GM12878 (cell line): ENCODE measurements at regions not wholly inside any gene's neighbourhood (a gene's known extent, or its start where the extent isn't known, plus 50 kb on each side); places are given as distances from the start of the nearest gene placed in this dataset.

Experiments used
- ATAC-seq: fragments of 200-7000 bp; cut with Tn5 transposase; 3 replicates; pipeline ENCODE4 v1.9.1; 2020; ENCODE audit warnings: mild to moderate bottlenecking, moderate library complexity
- BruUV-seq: library from RNA; stranded (reverse); fragments of 400-500 nt; replicated peaks from 2 replicates; lab custom pipeline; 2021; lab: Mats Ljungman, UMichigan
- CTCF ChIA-PET: fragments of 300-600 bp; sonication (Branson Sonifier 250); formaldehyde crosslinking; extraction: SDS; loops from one replicate; lab custom pipeline; 2021; ENCODE audit warnings: inconsistent platforms; lab: Yijun Ruan, JAX
- POLR2A ChIA-PET: fragments of 350-600 bp; formaldehyde crosslinking; extraction: SDS; loops from one replicate; lab custom pipeline; 2021; ENCODE audit warnings: inconsistent platforms; lab: Charles Lee
- RAD21 ChIA-PET: fragments of 300-600 bp; sonication (Branson Sonifier 250); formaldehyde crosslinking; loops from one replicate; lab custom pipeline; 2023; ENCODE audit warnings: antibody characterized with exemption; ENCODE audit not compliant: unreplicated experiment; lab: Charles Lee
- SMC1A ChIA-PET: fragments of 300-600 bp; sonication (Branson Sonifier 250); formaldehyde crosslinking; loops from one replicate; lab custom pipeline; 2023; ENCODE audit not compliant: unreplicated experiment, uncharacterized antibody; lab: Charles Lee
- DNase-seq: peaks from one replicate; pipeline ENCODE4 v3.0.0-alpha.2; 2011; ENCODE audit warnings: low read depth, low spot score
- FAIRE-seq: peaks from 3 replicates; lab custom pipeline; 2011; peaks lifted over from hg19 to GRCh38; lab: Jason Lieb, UNC
- H2AFZ ChIP-seq: 2 replicates; pipeline ENCODE4 v1.6.0; 2011; ENCODE audit warnings: low read depth, low read length, control low read depth; ENCODE audit not compliant: control insufficient read depth
- H3K27ac ChIP-seq: 2 replicates; pipeline ENCODE4 v1.5.1; 2011; ENCODE audit warnings: control low read depth; ENCODE audit not compliant: control insufficient read depth, insufficient read depth
- H3K27me3 ChIP-seq, 2 experiments: replicated peaks in 1 of 2; 2 replicates each; pipeline versions ENCODE4 v1.6.0 to v1.6.1; 2011; ENCODE audit warnings: low read length in 1 of 2; ENCODE audit not compliant: control insufficient read depth in 2 of 2, insufficient read depth in 2 of 2
- H3K36me3 ChIP-seq, 2 experiments: 2 replicates each; pipeline ENCODE4 v1.5.1; 2011; ENCODE audit warnings: low read length in 1 of 2; ENCODE audit not compliant: control insufficient read depth in 2 of 2, insufficient read depth in 2 of 2
- H3K4me1 ChIP-seq: 2 replicates; pipeline ENCODE4 v1.6.1; 2011; ENCODE audit warnings: mild to moderate bottlenecking, low read length, moderate library complexity, mixed read lengths; ENCODE audit not compliant: control insufficient read depth, insufficient read depth
- H3K4me2 ChIP-seq: 2 replicates; pipeline ENCODE4 v1.6.0; 2011; ENCODE audit warnings: control low read depth; ENCODE audit not compliant: control insufficient read depth, insufficient read depth
- H3K4me3 ChIP-seq: fragments of 200-600 bp; sonication (generic); 2 replicates; pipeline ENCODE4 v1.5.1; 2016
- H3K79me2 ChIP-seq: 2 replicates; pipeline ENCODE4 v1.6.0; 2011; ENCODE audit warnings: low read length; ENCODE audit not compliant: control insufficient read depth, insufficient read depth
- H3K9ac ChIP-seq: 2 replicates; pipeline ENCODE4 v1.8.0; 2011; ENCODE audit warnings: low read length, control low read depth, mixed read lengths; ENCODE audit not compliant: control insufficient read depth, insufficient read depth
- H3K9me3 ChIP-seq: replicated peaks from 3 replicates; pipeline ENCODE4 v1.5.1; 2011; ENCODE audit warnings: mild to moderate bottlenecking, low read length; ENCODE audit not compliant: control insufficient read depth, insufficient read depth
- H4K20me1 ChIP-seq: 2 replicates; pipeline ENCODE4 v1.6.0; 2011; ENCODE audit not compliant: control insufficient read depth, insufficient read depth
- BCL11A ChIP-seq: IDR thresholded peaks from 2 replicates; pipeline ENCODE4 v1.6.1; 2011; ENCODE audit warnings: low read depth, low read length
- E4F1 ChIP-seq: fragments of 450-650 bp; IDR thresholded peaks from 2 replicates; pipeline ENCODE4 v1.6.1; 2018; ENCODE audit warnings: borderline replicate concordance, mild to moderate bottlenecking; ENCODE audit not compliant: partially characterized antibody
- EGR1 ChIP-seq, 2 experiments: IDR thresholded peaks; 1 replicate in 1 of 2; 2 replicates in 1 of 2; pipeline ENCODE4 v1.6.1; 2011 to 2012; ENCODE audit warnings: low read depth in 2 of 2, low read length in 2 of 2, borderline replicate concordance in 1 of 2, mild to moderate bottlenecking in 1 of 2, moderate library complexity in 1 of 2
- GABPA ChIP-seq: IDR thresholded peaks from 2 replicates; pipeline ENCODE4 v1.6.1; 2014; ENCODE audit warnings: antibody characterized with exemption, low read depth, mild to moderate bottlenecking, inconsistent platforms
- MEF2A ChIP-seq: IDR thresholded peaks from 2 replicates; pipeline ENCODE4 v1.6.1; 2011; ENCODE audit warnings: low read depth, mild to moderate bottlenecking, low read length, moderate library complexity; ENCODE audit not compliant: insufficient read depth
- PKNOX1 ChIP-seq: fragments of 450-650 bp; IDR thresholded peaks from 2 replicates; pipeline ENCODE4 v1.6.1; 2016; ENCODE audit warnings: mild to moderate bottlenecking
- RBBP5 ChIP-seq: fragments of 200-600 bp; sonication (generic); conservative IDR thresholded peaks from 2 replicates; pipeline ENCODE4 v1.6.1; 2016
- SKIL ChIP-seq: fragments of 450-650 bp; IDR thresholded peaks from 2 replicates; pipeline ENCODE4 v1.6.1; 2017; ENCODE audit warnings: mild to moderate bottlenecking, low read depth, inconsistent platforms; ENCODE audit not compliant: poor library complexity, severe bottlenecking
- SP1 ChIP-seq: IDR thresholded peaks from one replicate; pipeline ENCODE4 v1.6.1; 2011; ENCODE audit warnings: low read depth, low read length
- SREBF1 ChIP-seq: IDR thresholded peaks from 2 replicates; pipeline ENCODE4 v1.6.1; 2012; ENCODE audit warnings: mild to moderate bottlenecking, low read length
- SUPT20H ChIP-seq: IDR thresholded peaks from 2 replicates; pipeline ENCODE4 v1.6.1; 2011; ENCODE audit warnings: low read depth, mild to moderate bottlenecking, low read length, moderate library complexity, borderline replicate concordance; ENCODE audit not compliant: control insufficient read depth
- ZNF274 ChIP-seq: IDR thresholded peaks from one replicate; pipeline ENCODE4 v1.8.0; 2011; ENCODE audit not compliant: insufficient read length, insufficient read depth
- WGBS: methylation state at CpG from one replicate; pipeline ENCODE4 v1.1.6; 2016; ENCODE audit warnings: low lambda C conversion rate; ENCODE audit not compliant: insufficient replicate concordance, insufficient coverage; ENCODE audit errors: missing lambda C conversion rate; 5-methylcytosine and 5-hydroxymethylcytosine counted together
- in situ Hi-C: fragments of 300-500 bp; cut with MboI; formaldehyde crosslinking; loops from 9 replicates; pipeline ENCODE4 v1.14.3; 2018; ENCODE audit warnings: mixed read lengths
- intact Hi-C: fragments of 100-400 bp; cut with micrococcal nuclease; formaldehyde crosslinking; loops from one replicate; pipeline ENCODE4 v1.14.2; 2022; ENCODE audit not compliant: unreplicated experiment
- TF ChIP-seq, protein P1 (sequence below): fragments of 450-650 bp; IDR thresholded peaks from 2 replicates; pipeline ENCODE4 v1.6.1; 2017; ENCODE audit warnings: borderline replicate concordance
- TF ChIP-seq, protein P2 (sequence below): IDR thresholded peaks from 2 replicates; pipeline ENCODE4 v1.6.1; 2011; ENCODE audit warnings: low read depth, mild to moderate bottlenecking, low read length, moderate library complexity, borderline replicate concordance; ENCODE audit errors: extremely low read depth

DNA sequence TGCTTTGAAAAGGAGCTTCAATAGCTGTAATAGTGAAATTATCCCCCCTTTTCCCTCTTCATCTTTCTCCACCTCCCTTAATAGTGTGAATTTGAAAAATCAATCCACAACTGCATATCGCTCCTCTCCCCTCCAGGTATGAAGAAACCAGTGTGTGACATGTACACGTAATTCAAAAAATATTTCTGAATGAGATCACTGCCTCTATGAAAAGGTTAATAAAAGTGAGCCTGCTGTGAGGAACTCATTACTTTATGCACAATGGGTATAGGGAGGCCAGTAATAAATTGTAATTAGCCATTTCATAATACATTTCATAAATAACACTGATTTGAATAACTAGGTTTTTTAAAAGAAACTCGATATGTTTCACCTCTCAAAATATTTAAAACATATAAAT lies 209.0 kb upstream of the KYNU start:
- no peak overlapping the region for H3K4me2 ChIP-seq
- H3K9me3 ChIP-seq: no peaks in the 10 kb centered on the region
- 26% methylated on average over 3 of the region's 3 CpGs for WGBS
- H3K27ac ChIP-seq: no peak overlapping the region
- ChIA-PET RAD21 (no interaction called here), CTCF (interaction anchor here (0.7 kb wide), 1 partner anchor 38 kb away, joined by 3 read pairs; no protein-coding TSS in a partner anchor), SMC1A (no interaction called here), POLR2A (no interaction called here)
- no peak overlapping the region for H2AFZ ChIP-seq
- H3K79me2 ChIP-seq: no peaks in the 10 kb centered on the region
- H3K4me1 ChIP-seq: no peaks in the 10 kb centered on the region
- no peaks in the 10 kb centered on the region for H3K27me3 ChIP-seq
- no TSS peak for BruUV-seq
- no peak overlapping the region for H3K9ac ChIP-seq
- ATAC-seq: no peak
- no peak overlapping the region for H3K4me3 ChIP-seq
- in situ Hi-C loops (no loop called here), intact Hi-C loops (no loop called here)
- DNase-seq: no peak
- FAIRE-seq: no peak
- no peaks in the 10 kb centered on the region for H3K36me3 ChIP-seq
- TF ChIP-seq SREBF1 (no peak), E4F1 (no peak), PKNOX1 (no peak), ZNF274 (no peak), SKIL (no peak), SUPT20H (no peak), MEF2A (no peak), EGR1 (IDR thresholded peaks at IDR 0.05; ENCODE audit: borderline replicate concordance in 1 of 2, low read depth in 2 of 2, low read length in 2 of 2) (no peak), GABPA (no peak), RBBP5 (no peak), SP1 (no peak), BCL11A (no peak)
- TF ChIP-seq, protein P1, sequence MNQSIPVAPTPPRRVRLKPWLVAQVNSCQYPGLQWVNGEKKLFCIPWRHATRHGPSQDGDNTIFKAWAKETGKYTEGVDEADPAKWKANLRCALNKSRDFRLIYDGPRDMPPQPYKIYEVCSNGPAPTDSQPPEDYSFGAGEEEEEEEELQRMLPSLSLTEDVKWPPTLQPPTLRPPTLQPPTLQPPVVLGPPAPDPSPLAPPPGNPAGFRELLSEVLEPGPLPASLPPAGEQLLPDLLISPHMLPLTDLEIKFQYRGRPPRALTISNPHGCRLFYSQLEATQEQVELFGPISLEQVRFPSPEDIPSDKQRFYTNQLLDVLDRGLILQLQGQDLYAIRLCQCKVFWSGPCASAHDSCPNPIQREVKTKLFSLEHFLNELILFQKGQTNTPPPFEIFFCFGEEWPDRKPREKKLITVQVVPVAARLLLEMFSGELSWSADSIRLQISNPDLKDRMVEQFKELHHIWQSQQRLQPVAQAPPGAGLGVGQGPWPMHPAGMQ: no peak
- TF ChIP-seq, protein P2, sequence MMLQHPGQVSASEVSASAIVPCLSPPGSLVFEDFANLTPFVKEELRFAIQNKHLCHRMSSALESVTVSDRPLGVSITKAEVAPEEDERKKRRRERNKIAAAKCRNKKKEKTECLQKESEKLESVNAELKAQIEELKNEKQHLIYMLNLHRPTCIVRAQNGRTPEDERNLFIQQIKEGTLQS: no peak
- no peaks in the 10 kb centered on the region for H4K20me1 ChIP-seq
